Liver (tissue), 8 donors: ENCODE measurements at regions not wholly inside any gene's neighbourhood (a gene's known extent, or its start where the extent isn't known, plus 50 kb on each side); places are given as distances from the start of the nearest gene placed in this dataset.

Experiments used
- DNase-seq: peaks from one replicate; pipeline ENCODE4 v3.0.0-alpha.2; 2017; ENCODE audit warnings: low spot score
- H3K27ac ChIP-seq, 2 donors: one replicate each; pipeline ENCODE4 v1.7.0; 2013; ENCODE audit warnings: inconsistent platforms in 2 of 2, low read length in 2 of 2, control low read depth in 1 of 2, low read depth in 1 of 2, mild to moderate bottlenecking in 1 of 2
- H3K27me3 ChIP-seq, 4 donors: one replicate each; pipeline versions ENCODE4 v1.6.1 to v1.7.0; 2013; ENCODE audit warnings: low read length in 3 of 4, inconsistent platforms in 1 of 4, mild to moderate bottlenecking in 1 of 4, moderate library complexity in 1 of 4; ENCODE audit not compliant: control insufficient read depth in 4 of 4, insufficient read depth in 4 of 4
- H3K36me3 ChIP-seq, 4 donors: one replicate each; pipeline versions ENCODE4 v1.6.1 to v1.7.0; 2013; ENCODE audit warnings: low read length in 3 of 4, mild to moderate bottlenecking in 3 of 4, low read depth in 1 of 4, moderate library complexity in 1 of 4; ENCODE audit not compliant: control insufficient read depth in 4 of 4, insufficient read depth in 3 of 4
- H3K4me1 ChIP-seq, 4 donors: one replicate each; pipeline versions ENCODE4 v1.6.1 to v1.7.0; 2013; ENCODE audit warnings: low read length in 3 of 4, mild to moderate bottlenecking in 3 of 4, moderate library complexity in 1 of 4; ENCODE audit not compliant: control insufficient read depth in 4 of 4, insufficient read depth in 4 of 4
- H3K4me3 ChIP-seq, 3 donors: one replicate each; pipeline versions ENCODE4 v1.6.1 to v1.7.0; 2013; ENCODE audit warnings: low read length in 3 of 3, control low read depth in 1 of 3, low read depth in 1 of 3, mild to moderate bottlenecking in 1 of 3
- H3K9ac ChIP-seq, 2 donors: one replicate each; pipeline ENCODE4 v1.7.0; 2013; ENCODE audit warnings: low read length in 2 of 2, mild to moderate bottlenecking in 2 of 2, moderate library complexity in 2 of 2, control low read depth in 1 of 2, low read depth in 1 of 2
- H3K9me3 ChIP-seq, 4 donors: one replicate each; pipeline versions ENCODE4 v1.6.1 to v1.7.0; 2013; ENCODE audit warnings: low read length in 3 of 4; ENCODE audit not compliant: control insufficient read depth in 4 of 4
- ATF3 ChIP-seq: IDR thresholded peaks from 2 replicates; pipeline ENCODE4 v1.6.1; 2016; ENCODE audit warnings: antibody characterized with exemption
- CTCF ChIP-seq: fragments of 150-350 bp; IDR thresholded peaks from 2 replicates; pipeline ENCODE4 v1.5.1; 2017; ENCODE audit warnings: improper control_type of control experiment, low read depth, low read length; ENCODE audit not compliant: missing input control
- EGR1 ChIP-seq, 2 donors: IDR thresholded peaks; 2 replicates each; pipeline ENCODE4 v1.6.1; 2016 to 2018; ENCODE audit warnings: antibody characterized with exemption in 2 of 2, low read depth in 2 of 2
- FOXA1 ChIP-seq: IDR thresholded peaks from 2 replicates; pipeline ENCODE4 v1.6.1; 2016; ENCODE audit warnings: antibody characterized with exemption
- FOXA2 ChIP-seq: IDR thresholded peaks from 2 replicates; pipeline ENCODE4 v1.6.1; 2016; ENCODE audit warnings: antibody characterized with exemption
- GABPA ChIP-seq, 2 donors: IDR thresholded peaks in 1 of 2; conservative IDR thresholded peaks in 1 of 2; 2 replicates each; pipeline ENCODE4 v1.6.1; 2016; ENCODE audit warnings: antibody characterized with exemption in 2 of 2, mild to moderate bottlenecking in 1 of 2, moderate library complexity in 1 of 2
- HNF4A ChIP-seq, 2 donors: conservative IDR thresholded peaks; 2 replicates each; pipeline ENCODE4 v1.6.1; 2016; ENCODE audit warnings: antibody characterized with exemption in 2 of 2, mild to moderate bottlenecking in 2 of 2
- HNF4G ChIP-seq: IDR thresholded peaks from 2 replicates; pipeline ENCODE4 v1.6.1; 2016; ENCODE audit warnings: antibody characterized with exemption
- JUND ChIP-seq, 2 donors: IDR thresholded peaks; 2 replicates each; pipeline ENCODE4 v1.6.1; 2016; ENCODE audit warnings: antibody characterized with exemption in 2 of 2
- MAX ChIP-seq: IDR thresholded peaks from 2 replicates; pipeline ENCODE4 v1.6.1; 2016; ENCODE audit warnings: antibody characterized with exemption
- NR2F2 ChIP-seq: IDR thresholded peaks from 2 replicates; pipeline ENCODE4 v1.6.1; 2016; ENCODE audit warnings: antibody characterized with exemption
- RAD21 ChIP-seq, 2 donors: IDR thresholded peaks; 2 replicates each; pipeline ENCODE4 v1.6.1; 2016; ENCODE audit warnings: antibody characterized with exemption in 2 of 2, mild to moderate bottlenecking in 2 of 2
- REST ChIP-seq: IDR thresholded peaks from 2 replicates; pipeline ENCODE4 v1.6.1; 2016; ENCODE audit warnings: antibody characterized with exemption, mild to moderate bottlenecking
- RXRA ChIP-seq, 2 donors: IDR thresholded peaks; 2 replicates each; pipeline ENCODE4 v1.6.1; 2017 to 2018; ENCODE audit warnings: antibody characterized with exemption in 2 of 2, mild to moderate bottlenecking in 1 of 2
- SP1 ChIP-seq: IDR thresholded peaks from 2 replicates; pipeline ENCODE4 v1.6.1; 2018; ENCODE audit warnings: antibody characterized with exemption, mild to moderate bottlenecking
- TAF1 ChIP-seq: conservative IDR thresholded peaks from 2 replicates; pipeline ENCODE4 v1.6.1; 2016; ENCODE audit warnings: antibody characterized with exemption, mild to moderate bottlenecking
- ZBTB33 ChIP-seq: IDR thresholded peaks from 2 replicates; pipeline ENCODE4 v1.6.1; 2016; ENCODE audit warnings: antibody characterized with exemption
- WGBS: extraction: QIAGEN DNeasy Blood & Tissue Kit; methylation state at CpG from one replicate; pipeline ENCODE4 v1.1.7; 2013; 5-methylcytosine and 5-hydroxymethylcytosine counted together
- donor health status: healthy.
- donor health status: healthy.
- donor health status: healthy.
- donor health status: healthy.
- donor health status: healthy.

GRCh38 chr17:13076905-13077304 is 59.1 kb upstream of the ELAC2 start:
- 95% methylated on average over 4 of the region's 4 CpGs for WGBS
- TF ChIP-seq SP1 = no peak
- TF ChIP-seq ATF3 = no peak
- TF ChIP-seq TAF1 = no peak
- TF ChIP-seq MAX = no peak
- TF ChIP-seq ZBTB33 = no peak
- TF ChIP-seq RXRA (IDR thresholded peaks at IDR 0.05) = no peak
- no peak for TF ChIP-seq CTCF
- TF ChIP-seq NR2F2 = no peak
- no peak for TF ChIP-seq GABPA (IDR thresholded peaks at IDR 0.05 in 1 of 2, conservative IDR thresholded peaks at IDR 0.05 in 1 of 2)
- no peak for TF ChIP-seq REST
- no peak for TF ChIP-seq FOXA2
- no peak for TF ChIP-seq EGR1 (IDR thresholded peaks at IDR 0.05; ENCODE audit: low read depth in 2 of 2)
- no peak for TF ChIP-seq HNF4G
- TF ChIP-seq JUND (IDR thresholded peaks at IDR 0.05) = no peak
- TF ChIP-seq FOXA1 = no peak
- Histone ChIP-seq H3K27ac (no peak overlapping the region), H3K4me1 (no peaks in the 10 kb centered on the region), H3K9ac (no peak overlapping the region), H3K36me3 (no peaks in the 10 kb centered on the region), H3K27me3 (no peaks in the 10 kb centered on the region), H3K4me3 (no peak overlapping the region), H3K9me3 (no peaks in the 10 kb centered on the region)
- DNase-seq = no peak

- no peak overlapping the region for H3K9ac ChIP-seq
- H3K9me3 ChIP-seq = peaks cover 0 to 2% (median 0%) of the 10 kb centered on the region in 4 donors
- peaks cover 0 to 4% (median 0%) of the 10 kb centered on the region in 4 donors for H3K27me3 ChIP-seq
- 78% methylated on average over 2 of the region's 2 CpGs for WGBS
- no peaks in the 10 kb centered on the region for H3K36me3 ChIP-seq
- no peak for DNase-seq
- no peaks in the 10 kb centered on the region for H3K4me1 ChIP-seq
- H3K27ac ChIP-seq = no peak overlapping the region
- H3K4me3 ChIP-seq = no peak overlapping the region
- no peak for TF ChIP-seq JUND (IDR thresholded peaks at IDR 0.05)
- TF ChIP-seq CTCF = no peak
- no peak for TF ChIP-seq HNF4A (conservative IDR thresholded peaks at IDR 0.05)
- no peak for TF ChIP-seq HNF4G
- no peak for TF ChIP-seq FOXA2
- TF ChIP-seq TAF1 = no peak
- TF ChIP-seq FOXA1 = no peak
- no peak for TF ChIP-seq MAX
- TF ChIP-seq RXRA (IDR thresholded peaks at IDR 0.05) = no peak
- no peak for TF ChIP-seq ZBTB33
- TF ChIP-seq SP1 = no peak
- TF ChIP-seq EGR1 (IDR thresholded peaks at IDR 0.05; ENCODE audit: low read depth in 2 of 2) = no peak
- TF ChIP-seq ATF3 = no peak
- TF ChIP-seq NR2F2 = no peak
- no peak for TF ChIP-seq RAD21 (IDR thresholded peaks at IDR 0.05)
Measured at GRCh38 chr17:13074026-13074425, 56.2 kb upstream of the ELAC2 start.
